Smooth muscle cell (in vitro differentiated cells): ENCODE measurements at regions not wholly inside any gene's neighbourhood (a gene's known extent, or its start where the extent isn't known, plus 50 kb on each side); places are given as distances from the start of the nearest gene placed in this dataset.

Experiments used
- DNase-seq: peaks from one replicate; lab custom pipeline; 2025; ENCODE audit not compliant: unreplicated experiment; lab: John Stamatoyannopoulos, UW
- H2AFZ ChIP-seq: fragments of 200-600 bp; sonication (generic); 2 replicates; pipeline ENCODE4 v1.6.0; 2016; ENCODE audit warnings: antibody characterized with exemption, low read depth, mild to moderate bottlenecking
- H3F3A ChIP-seq: fragments of 200-600 bp; sonication (generic); 2 replicates; pipeline ENCODE4 v1.6.0; 2017; ENCODE audit warnings: antibody characterized with exemption, low read depth
- H3K27ac ChIP-seq: fragments of 200-600 bp; sonication (generic); 2 replicates; pipeline ENCODE4 v1.5.1; 2016; ENCODE audit warnings: low read depth, mild to moderate bottlenecking
- H3K27me3 ChIP-seq: fragments of 200-600 bp; sonication (generic); 2 replicates; pipeline ENCODE4 v1.6.1; 2016; ENCODE audit warnings: low read depth, mild to moderate bottlenecking
- H3K36me3 ChIP-seq: fragments of 200-600 bp; sonication (generic); 2 replicates; pipeline ENCODE4 v1.5.1; 2016; ENCODE audit warnings: low read depth
- H3K4me1 ChIP-seq: fragments of 200-600 bp; sonication (generic); 2 replicates; pipeline ENCODE4 v1.5.1; 2016; ENCODE audit warnings: low read depth
- H3K4me2 ChIP-seq: fragments of 200-600 bp; sonication (generic); 2 replicates; pipeline ENCODE4 v1.6.0; 2016; ENCODE audit warnings: mild to moderate bottlenecking
- H3K4me3 ChIP-seq: fragments of 200-600 bp; sonication (generic); 2 replicates; pipeline ENCODE4 v1.5.1; 2016; ENCODE audit warnings: mild to moderate bottlenecking
- H3K79me2 ChIP-seq: fragments of 200-600 bp; sonication (generic); 2 replicates; pipeline ENCODE4 v1.6.0; 2016; ENCODE audit warnings: low read depth, mild to moderate bottlenecking
- H3K9ac ChIP-seq: fragments of 200-600 bp; sonication (generic); 2 replicates; pipeline ENCODE4 v1.6.0; 2016; ENCODE audit warnings: low read depth
- H3K9me3 ChIP-seq: fragments of 200-600 bp; sonication (generic); replicated peaks from 2 replicates; pipeline ENCODE4 v1.5.1; 2016; ENCODE audit warnings: low read depth
- H4K20me1 ChIP-seq: fragments of 200-600 bp; sonication (generic); 2 replicates; pipeline ENCODE4 v1.6.0; 2016; ENCODE audit warnings: low read depth
- CTCF ChIP-seq: fragments of 200-600 bp; sonication (generic); IDR thresholded peaks from 2 replicates; pipeline ENCODE4 v1.5.1; 2017; ENCODE audit warnings: borderline replicate concordance, mild to moderate bottlenecking, antibody characterized with exemption; ENCODE audit not compliant: insufficient read depth, poor library complexity, severe bottlenecking
- WGBS: methylation state at CpG from one replicate; pipeline ENCODE4 v1.1.7; 2016; ENCODE audit warnings: low lambda C conversion rate; 5-methylcytosine and 5-hydroxymethylcytosine counted together

- Histone ChIP-seq H4K20me1 (no peaks in the 10 kb centered on the region), H3K27me3 (peaks cover 54% of the 10 kb centered on the region), H3K79me2 (no peaks in the 10 kb centered on the region), H3K36me3 (no peaks in the 10 kb centered on the region), H3F3A (peaks cover 11% of the 10 kb centered on the region), H3K9ac (no peak overlapping the region), H3K4me1 (peaks cover 32% of the 10 kb centered on the region), H3K27ac (no peak overlapping the region), H2AFZ (peak overlapping the region; percentile 68), H3K9me3 (no peaks in the 10 kb centered on the region), H3K4me3 (peak overlapping the region; percentile 28), H3K4me2 (peak overlapping the region; percentile 79)
- TF ChIP-seq CTCF: no peak
- no peak for DNase-seq
- 6% methylated on average over 48 of the region's 50 CpGs for WGBS
Measured at GRCh38 chr5:73298251-73298771, 125.3 kb downstream of the TMEM174 start.

GRCh38 chr5:73297430-73297829 is 124.4 kb downstream of the TMEM174 start:
- H2AFZ ChIP-seq: no peak overlapping the region
- H3K27me3 ChIP-seq: peaks cover 45% of the 10 kb centered on the region
- H3K4me2 ChIP-seq: peak overlapping the region; percentile 55
- no peak for DNase-seq
- H3K4me3 ChIP-seq: no peak overlapping the region
- H3K27ac ChIP-seq: no peak overlapping the region
- H3K9me3 ChIP-seq: no peaks in the 10 kb centered on the region
- no peaks in the 10 kb centered on the region for H4K20me1 ChIP-seq
- TF ChIP-seq CTCF: no peak
- no peaks in the 10 kb centered on the region for H3K79me2 ChIP-seq
- peaks cover 32% of the 10 kb centered on the region for H3K4me1 ChIP-seq
- 57% methylated on average over 5 of the region's 5 CpGs for WGBS
- H3K36me3 ChIP-seq: no peaks in the 10 kb centered on the region
- no peak overlapping the region for H3K9ac ChIP-seq
- peaks cover 11% of the 10 kb centered on the region for H3F3A ChIP-seq

DNA sequence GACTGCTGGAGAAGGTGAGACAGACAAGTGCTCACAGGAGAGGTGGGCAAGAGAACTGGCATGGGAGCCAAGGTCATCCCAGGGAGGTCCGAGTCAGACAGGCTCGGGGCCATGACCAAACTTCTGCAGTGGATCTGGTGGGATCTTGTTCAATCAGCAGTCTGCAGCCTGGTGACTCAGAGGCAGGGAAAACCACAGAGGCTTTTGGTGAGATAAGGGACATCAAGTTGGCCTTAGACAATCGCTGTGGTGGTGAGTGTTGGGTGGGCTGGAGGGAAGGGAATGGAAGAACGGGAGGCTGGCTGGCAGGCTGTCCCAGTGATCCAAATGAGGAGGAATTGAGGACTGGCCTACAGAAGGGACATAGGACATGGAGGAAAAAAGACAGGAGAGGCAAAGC is 123.8 kb downstream of the TMEM174 start:
- Histone ChIP-seq H3K27ac (peak overlapping the region; percentile 69), H3K4me1 (peaks cover 32% of the 10 kb centered on the region), H3K4me3 (no peak overlapping the region), H3K27me3 (peaks cover 38% of the 10 kb centered on the region), H3K79me2 (no peaks in the 10 kb centered on the region), H3K4me2 (peak overlapping the region; percentile 76), H3F3A (peaks cover 11% of the 10 kb centered on the region), H3K9ac (no peak overlapping the region), H2AFZ (no peak overlapping the region), H3K9me3 (no peaks in the 10 kb centered on the region), H3K36me3 (no peaks in the 10 kb centered on the region), H4K20me1 (no peaks in the 10 kb centered on the region)
- peak; percentile 35 for DNase-seq
- no peak for TF ChIP-seq CTCF
- WGBS: 4% methylated on average over 4 of the region's 4 CpGs

DNA sequence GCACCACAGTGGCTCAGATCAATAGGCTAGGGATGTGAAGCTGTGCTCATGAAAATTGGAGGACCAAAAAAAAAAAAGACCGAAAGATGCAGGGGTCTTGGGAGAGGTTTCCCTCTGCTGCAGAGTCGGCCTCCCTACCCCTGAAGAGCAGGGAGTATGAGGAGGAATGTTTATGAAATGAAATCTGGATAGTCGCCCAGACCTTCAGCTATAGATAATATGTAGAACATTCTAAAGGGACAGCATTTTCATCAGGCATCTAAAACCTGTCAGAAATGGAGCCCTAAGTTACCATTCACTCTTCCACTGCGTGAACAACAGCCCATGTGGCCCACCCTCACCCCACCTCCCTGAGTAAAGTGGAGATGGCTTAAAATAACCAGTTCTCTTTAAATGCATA is 122.9 kb downstream of the TMEM174 start:
- H3K27ac ChIP-seq: peak overlapping the region; percentile 69
- no peaks in the 10 kb centered on the region for H3K9me3 ChIP-seq
- no peak for DNase-seq
- H3K79me2 ChIP-seq: no peaks in the 10 kb centered on the region
- H4K20me1 ChIP-seq: no peaks in the 10 kb centered on the region
- 71% methylated on average over 4 of the region's 4 CpGs for WGBS
- no peak overlapping the region for H3K4me3 ChIP-seq
- peaks cover 30% of the 10 kb centered on the region for H3K4me1 ChIP-seq
- no peak for TF ChIP-seq CTCF
- peaks cover 30% of the 10 kb centered on the region for H3K27me3 ChIP-seq
- H3K4me2 ChIP-seq: peak overlapping the region; percentile 76
- H3K9ac ChIP-seq: no peak overlapping the region
- no peaks in the 10 kb centered on the region for H3K36me3 ChIP-seq
- no peak overlapping the region for H2AFZ ChIP-seq
- peaks cover 11% of the 10 kb centered on the region for H3F3A ChIP-seq
